MM.1S (cell line): ENCODE measurements at regions not wholly inside any gene's neighbourhood (a gene's known extent, or its start where the extent isn't known, plus 50 kb on each side); places are given as distances from the start of the nearest gene placed in this dataset.

Experiments used
- EZH2 ChIP-seq: fragments of 300-600 bp; sonication (generic); optimal IDR thresholded peaks from 2 replicates; pipeline ENCODE3; 2017; ENCODE audit warnings: low read depth, mild to moderate bottlenecking, antibody characterized with exemption, low read length, mixed read lengths
- TF ChIP-seq, protein P1 (sequence below): fragments of 300-600 bp; sonication (generic); IDR thresholded peaks from 2 replicates; pipeline ENCODE4 v1.5.1; 2016; ENCODE audit warnings: antibody characterized with exemption, low read length, mixed read lengths

DNA sequence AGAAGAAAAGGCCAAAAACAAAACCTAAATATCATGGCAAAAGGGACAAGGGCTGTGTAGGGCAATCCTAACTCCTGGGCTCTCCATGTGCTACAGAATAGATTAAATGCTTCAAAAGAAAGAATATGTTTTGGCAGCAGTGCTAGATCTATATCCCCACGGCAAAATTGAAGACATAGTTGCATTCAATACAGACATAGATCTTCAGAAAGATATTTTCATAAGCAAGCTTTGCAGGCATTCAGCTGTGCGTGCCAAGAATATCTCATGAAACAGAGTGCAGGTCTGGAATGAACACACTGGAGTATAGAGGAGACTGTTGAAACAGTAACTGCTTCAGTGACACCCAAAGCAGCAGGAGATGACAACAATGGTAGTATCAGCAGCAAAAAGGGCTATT, 1476.9 kb downstream of the ARAP2 start:
- TF ChIP-seq, protein P1, sequence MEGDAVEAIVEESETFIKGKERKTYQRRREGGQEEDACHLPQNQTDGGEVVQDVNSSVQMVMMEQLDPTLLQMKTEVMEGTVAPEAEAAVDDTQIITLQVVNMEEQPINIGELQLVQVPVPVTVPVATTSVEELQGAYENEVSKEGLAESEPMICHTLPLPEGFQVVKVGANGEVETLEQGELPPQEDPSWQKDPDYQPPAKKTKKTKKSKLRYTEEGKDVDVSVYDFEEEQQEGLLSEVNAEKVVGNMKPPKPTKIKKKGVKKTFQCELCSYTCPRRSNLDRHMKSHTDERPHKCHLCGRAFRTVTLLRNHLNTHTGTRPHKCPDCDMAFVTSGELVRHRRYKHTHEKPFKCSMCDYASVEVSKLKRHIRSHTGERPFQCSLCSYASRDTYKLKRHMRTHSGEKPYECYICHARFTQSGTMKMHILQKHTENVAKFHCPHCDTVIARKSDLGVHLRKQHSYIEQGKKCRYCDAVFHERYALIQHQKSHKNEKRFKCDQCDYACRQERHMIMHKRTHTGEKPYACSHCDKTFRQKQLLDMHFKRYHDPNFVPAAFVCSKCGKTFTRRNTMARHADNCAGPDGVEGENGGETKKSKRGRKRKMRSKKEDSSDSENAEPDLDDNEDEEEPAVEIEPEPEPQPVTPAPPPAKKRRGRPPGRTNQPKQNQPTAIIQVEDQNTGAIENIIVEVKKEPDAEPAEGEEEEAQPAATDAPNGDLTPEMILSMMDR = no peak
- TF ChIP-seq EZH2 = no peak
